Right lobe of liver (tissue), 6 donors: ENCODE measurements at regions not wholly inside any gene's neighbourhood (a gene's known extent, or its start where the extent isn't known, plus 50 kb on each side); places are given as distances from the start of the nearest gene placed in this dataset.

Source experiments
- ATAC-seq, 4 donors: fragments of 200-7000 bp; cut with Tn5 transposase; one replicate each; pipeline ENCODE4 v1.9.1; 2020; ENCODE audit warnings: mild to moderate bottlenecking in 4 of 4, moderate library complexity in 4 of 4
- DNase-seq, 3 donors: peaks; one replicate each; pipeline ENCODE4 v3.0.0-alpha.2; 2020
- H3K27ac ChIP-seq, 3 donors: fragments of 200-600 bp; one replicate each; pipeline ENCODE4 v1.8.0; 2022
- H3K27me3 ChIP-seq, 2 donors: fragments of 200-600 bp; one replicate each; pipeline ENCODE4 v1.8.0; 2022
- H3K36me3 ChIP-seq, 4 donors: fragments of 200-600 bp; sonication (generic) in 1 of 4; one replicate each; pipeline versions ENCODE4 v1.5.1 to v1.8.0; 2017 to 2022; ENCODE audit warnings: control low read depth in 1 of 4
- H3K4me1 ChIP-seq, 4 donors: fragments of 200-600 bp; sonication (generic) in 1 of 4; one replicate each; pipeline versions ENCODE4 v1.5.1 to v1.8.0; 2017 to 2022; ENCODE audit warnings: control low read depth in 1 of 4
- H3K4me3 ChIP-seq, 3 donors: fragments of 200-600 bp; one replicate each; pipeline ENCODE4 v1.8.0; 2022
- H3K9me3 ChIP-seq, 4 donors: fragments of 200-600 bp; sonication (generic) in 1 of 4; one replicate each; pipeline versions ENCODE4 v1.5.1 to v1.8.0; 2017 to 2022; ENCODE audit warnings: control low read depth in 1 of 4
- CTCF ChIP-seq, 4 donors: fragments of 200-600 bp in 3 of 4; fragments of 450-650 bp in 1 of 4; IDR thresholded peaks; one replicate each; pipeline versions ENCODE4 v1.5.1 to v1.8.0; 2016 to 2022; ENCODE audit warnings: antibody characterized with exemption in 4 of 4, mild to moderate bottlenecking in 2 of 4
- POLR2A ChIP-seq: fragments of 450-650 bp; IDR thresholded peaks from one replicate; pipeline ENCODE4 v1.6.1; 2017; ENCODE audit warnings: antibody characterized with exemption, mild to moderate bottlenecking
- WGBS: methylation state at CpG from one replicate; pipeline ENCODE4 v1.1.6; 2018; ENCODE audit warnings: low coverage, low lambda C conversion rate; ENCODE audit not compliant: insufficient coverage; ENCODE audit errors: missing lambda C conversion rate; 5-methylcytosine and 5-hydroxymethylcytosine counted together
- intact Hi-C, 2 donors: fragments of 100-400 bp; cut with DNase I; formaldehyde crosslinking; loops; one replicate each; pipeline versions ENCODE4 v1.11.2 to v1.14.1; 2022
- donor health status: DM: no; HTN: yes; CAD: no.
- donor health status: DM: no; HTN: no; CAD: no.
- donor health status: DM: no; HTN: no; CAD: no.
- donor health status: DM: no; HTN: yes; CAD: no.
- donor health status: DM: no; HTN: yes; CAD: no.

DNA sequence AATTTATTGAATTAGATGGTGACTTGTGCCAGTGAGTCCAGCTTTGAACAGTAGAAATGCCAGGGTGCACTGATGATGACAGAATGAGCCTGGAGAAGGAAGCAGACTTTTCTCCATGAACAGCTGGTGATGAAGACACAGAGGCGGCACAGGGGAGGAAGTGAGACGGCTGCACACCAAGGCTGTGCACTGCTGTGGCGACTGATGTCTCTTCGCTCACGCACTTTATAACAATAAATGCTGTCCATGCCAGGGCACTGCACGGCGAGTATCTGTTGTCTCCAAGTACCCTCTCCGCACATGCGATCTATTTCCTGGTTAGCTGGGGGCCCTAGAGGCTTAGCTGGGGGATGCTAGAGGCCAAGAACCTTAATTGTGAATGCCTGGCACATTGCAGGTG is 175.2 kb downstream of the TMEM200C start:
- H3K27ac ChIP-seq, result no peak overlapping the region
- H3K36me3 ChIP-seq, result no peaks in the 10 kb centered on the region
- H3K4me3 ChIP-seq, result no peak overlapping the region
- DNase-seq (no peak), ATAC-seq (no peak)
- no peaks in the 10 kb centered on the region for H3K27me3 ChIP-seq
- H3K9me3 ChIP-seq, result no peaks in the 10 kb centered on the region
- WGBS, result 29% methylated on average over 7 of the region's 9 CpGs
- TF ChIP-seq CTCF (IDR thresholded peaks at IDR 0.05) (no peak), POLR2A (no peak)
- intact Hi-C loops, result no loop called here
- no peaks in the 10 kb centered on the region for H3K4me1 ChIP-seq

- TF ChIP-seq POLR2A, result no peak
- no peak for TF ChIP-seq CTCF (IDR thresholded peaks at IDR 0.05)
- no peak for ATAC-seq
- H3K27me3 ChIP-seq, result no peaks in the 10 kb centered on the region
- H3K4me3 ChIP-seq, result no peak overlapping the region
- H3K4me1 ChIP-seq, result no peaks in the 10 kb centered on the region
- no peak overlapping the region for H3K27ac ChIP-seq
- no peak for DNase-seq
- intact Hi-C loops, result no loop called here
- no peaks in the 10 kb centered on the region for H3K9me3 ChIP-seq
- no peaks in the 10 kb centered on the region for H3K36me3 ChIP-seq
Measured at GRCh38 chr18:5717256-5717655, 173.5 kb upstream of the EPB41L3 start.

DNA sequence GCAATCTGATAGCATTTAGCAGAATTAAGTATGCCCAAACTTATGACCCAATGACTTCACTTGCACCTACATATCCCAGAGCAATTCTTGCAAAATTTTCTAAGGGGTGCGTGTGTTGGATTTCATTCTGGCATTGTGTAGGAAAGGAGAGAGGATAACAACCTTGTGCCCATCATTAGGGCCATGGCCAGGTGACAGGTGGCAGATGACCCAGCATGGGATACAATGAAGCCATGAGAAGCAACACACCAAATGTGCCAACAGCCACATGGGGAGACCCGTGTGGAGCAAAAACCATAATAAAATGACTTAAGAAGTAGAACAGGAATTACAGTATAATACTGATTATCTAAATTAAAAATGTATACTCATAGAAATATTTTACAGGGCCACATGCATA is 166.9 kb upstream of the EPB41L3 start:
- DNase-seq, result no peak
- 50% methylated on average over 2 of the region's 2 CpGs for WGBS

DNA sequence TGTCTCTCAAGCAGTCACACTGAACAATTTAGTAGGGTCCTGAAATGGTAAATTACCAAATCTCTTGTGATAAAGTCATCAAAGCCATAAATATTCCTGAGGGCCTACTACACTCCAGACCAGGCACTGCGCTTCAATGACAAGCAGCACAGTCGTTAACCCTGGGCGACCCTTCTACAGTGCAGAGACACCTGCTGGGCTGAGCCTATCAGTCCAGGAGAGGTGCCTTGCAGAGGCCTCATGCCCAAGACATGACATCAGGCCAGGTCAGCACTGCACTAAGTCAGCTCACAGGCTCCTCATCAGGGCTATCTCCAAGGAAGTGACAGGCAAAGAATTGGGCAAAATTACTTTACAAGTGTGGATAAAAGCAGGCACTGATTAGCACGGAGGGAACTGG is 166.4 kb upstream of the EPB41L3 start:
- ATAC-seq, result no peak
- intact Hi-C loops, result no loop called here

More for the DNA sequence above, 166.9 kb upstream of the EPB41L3 start:
- Histone ChIP-seq H3K4me1 (no peaks in the 10 kb centered on the region), H3K27me3 (no peaks in the 10 kb centered on the region), H3K9me3 (no peaks in the 10 kb centered on the region), H3K27ac (no peak overlapping the region), H3K4me3 (no peak overlapping the region), H3K36me3 (no peaks in the 10 kb centered on the region)
- intact Hi-C loops, result no loop called here
- ATAC-seq, result no peak
- TF ChIP-seq CTCF (IDR thresholded peaks at IDR 0.05), result no peak
- TF ChIP-seq POLR2A, result no peak

More for the DNA sequence above, 166.4 kb upstream of the EPB41L3 start:
- TF ChIP-seq POLR2A, result no peak
- TF ChIP-seq CTCF (IDR thresholded peaks at IDR 0.05), result no peak
- H3K4me3 ChIP-seq, result no peak overlapping the region
- no peaks in the 10 kb centered on the region for H3K27me3 ChIP-seq
- H3K27ac ChIP-seq, result no peak overlapping the region
- DNase-seq, result no peak
- WGBS, result 35% methylated on average over 4 of the region's 4 CpGs
- H3K36me3 ChIP-seq, result no peaks in the 10 kb centered on the region
- no peaks in the 10 kb centered on the region for H3K9me3 ChIP-seq
- no peaks in the 10 kb centered on the region for H3K4me1 ChIP-seq
